Esophagus squamous epithelium (tissue), 5 donors: ENCODE measurements at regions not wholly inside any gene's neighbourhood (a gene's known extent, or its start where the extent isn't known, plus 50 kb on each side); places are given as distances from the start of the nearest gene placed in this dataset.
A peak's percentile ranks its signal among the peaks of the same experiment; 100 is the strongest.
"Not testable (repeated sequence)": the region's sequence is repeated elsewhere in the genome, so short reads cannot be mapped to it uniquely, and the experiment has no call there.

ENCODE experiments used
- DNase-seq: peaks from one replicate; lab custom pipeline; 2025; lab: John Stamatoyannopoulos, UW
- H3K27ac ChIP-seq, 4 donors: fragments of 200-600 bp; sonication (generic); one replicate each; pipeline ENCODE4 v1.5.1; 2016 to 2019; ENCODE audit warnings: mild to moderate bottlenecking in 1 of 4
- H3K27me3 ChIP-seq, 4 donors: fragments of 200-600 bp; sonication (generic); 1 replicate in 3 of 4; 2 replicates in 1 of 4; pipeline versions ENCODE4 v1.5.1 to v1.6.0; 2017 to 2021; ENCODE audit warnings: antibody characterized with exemption in 1 of 4
- H3K36me3 ChIP-seq, 3 donors: fragments of 200-600 bp; sonication (generic); one replicate each; pipeline ENCODE4 v1.5.1; 2016 to 2019
- H3K4me1 ChIP-seq, 3 donors: fragments of 200-600 bp; sonication (generic); one replicate each; pipeline ENCODE4 v1.5.1; 2017 to 2019
- H3K4me3 ChIP-seq, 4 donors: fragments of 200-600 bp; sonication (generic); 1 replicate in 3 of 4; 2 replicates in 1 of 4; pipeline ENCODE4 v1.5.1; 2016 to 2019; ENCODE audit warnings: mild to moderate bottlenecking in 2 of 4, moderate library complexity in 1 of 4
- H3K9me3 ChIP-seq, 3 donors: fragments of 200-600 bp; sonication (generic); one replicate each; pipeline ENCODE4 v1.5.1; 2016 to 2019
- POLR2A ChIP-seq, 4 donors: fragments of 450-650 bp; IDR thresholded peaks; one replicate each; pipeline ENCODE4 v1.6.1; 2017; ENCODE audit warnings: antibody characterized with exemption in 4 of 4, mild to moderate bottlenecking in 4 of 4, moderate library complexity in 3 of 4
- WGBS, 2 donors: methylation state at CpG; one replicate each; pipeline ENCODE4 v1.1.5; 2018; 5-methylcytosine and 5-hydroxymethylcytosine counted together
- intact Hi-C: fragments of 100-400 bp; cut with DNase I; formaldehyde crosslinking; loops from one replicate; pipeline ENCODE4 v1.15.0; 2022
- TF ChIP-seq, protein P1 (sequence below), 6 experiments: fragments of 450-650 bp in 4 of 6; fragments of 200-600 bp in 2 of 6; sonication (generic) in 2 of 6; IDR thresholded peaks; one replicate each; pipeline ENCODE4 v1.5.1; 2016 to 2019; ENCODE audit warnings: antibody characterized with exemption in 6 of 6, mild to moderate bottlenecking in 4 of 6, moderate library complexity in 4 of 6
- donor health status: DM: yes; HTN: yes; CAD: no.

DNA sequence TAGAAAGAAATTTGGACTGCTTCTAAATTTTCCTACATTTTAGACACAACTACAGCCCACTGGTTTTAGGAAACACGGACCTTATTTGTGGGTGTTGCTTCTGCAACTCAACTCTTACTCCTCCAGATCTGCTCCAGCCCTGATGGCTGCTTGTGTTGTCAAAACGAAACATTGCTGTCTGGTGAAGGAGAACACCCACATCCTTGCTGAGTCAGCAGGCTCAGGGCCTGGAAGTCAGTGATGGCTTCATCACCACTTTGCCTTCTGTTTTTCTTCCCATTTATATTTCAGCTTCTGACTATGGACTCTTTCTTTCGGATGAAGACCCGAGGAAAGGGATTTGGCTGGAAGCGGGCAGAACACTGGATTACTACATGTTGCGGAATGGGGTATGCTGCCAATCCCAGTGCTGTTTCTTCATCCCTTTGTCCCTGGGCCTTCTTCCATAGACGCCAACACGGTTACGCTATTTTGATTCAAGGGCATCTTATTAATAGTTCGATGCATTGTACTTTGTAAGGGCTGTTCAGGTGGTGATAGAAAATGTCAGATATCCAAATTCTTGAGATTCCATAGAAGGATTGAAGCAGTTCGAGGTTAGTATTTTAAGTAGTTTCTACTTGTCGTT is 392.6 kb upstream of the TPM1 start:
- no peak for DNase-seq
- Histone ChIP-seq H3K36me3 (peaks cover 0 to 17% (median 0%) of the 10 kb centered on the region in 3 donors), H3K4me1 (peaks cover 0 to 22% (median 4%) of the 10 kb centered on the region in 3 donors), H3K27ac (peak overlapping the region in 1 of 4 donors; percentile 1), H3K9me3 (no peaks in the 10 kb centered on the region), H3K4me3 (no peak overlapping the region), H3K27me3 (no peaks in the 10 kb centered on the region)
- TF ChIP-seq, protein P1, sequence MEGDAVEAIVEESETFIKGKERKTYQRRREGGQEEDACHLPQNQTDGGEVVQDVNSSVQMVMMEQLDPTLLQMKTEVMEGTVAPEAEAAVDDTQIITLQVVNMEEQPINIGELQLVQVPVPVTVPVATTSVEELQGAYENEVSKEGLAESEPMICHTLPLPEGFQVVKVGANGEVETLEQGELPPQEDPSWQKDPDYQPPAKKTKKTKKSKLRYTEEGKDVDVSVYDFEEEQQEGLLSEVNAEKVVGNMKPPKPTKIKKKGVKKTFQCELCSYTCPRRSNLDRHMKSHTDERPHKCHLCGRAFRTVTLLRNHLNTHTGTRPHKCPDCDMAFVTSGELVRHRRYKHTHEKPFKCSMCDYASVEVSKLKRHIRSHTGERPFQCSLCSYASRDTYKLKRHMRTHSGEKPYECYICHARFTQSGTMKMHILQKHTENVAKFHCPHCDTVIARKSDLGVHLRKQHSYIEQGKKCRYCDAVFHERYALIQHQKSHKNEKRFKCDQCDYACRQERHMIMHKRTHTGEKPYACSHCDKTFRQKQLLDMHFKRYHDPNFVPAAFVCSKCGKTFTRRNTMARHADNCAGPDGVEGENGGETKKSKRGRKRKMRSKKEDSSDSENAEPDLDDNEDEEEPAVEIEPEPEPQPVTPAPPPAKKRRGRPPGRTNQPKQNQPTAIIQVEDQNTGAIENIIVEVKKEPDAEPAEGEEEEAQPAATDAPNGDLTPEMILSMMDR (IDR thresholded peaks at IDR 0.05): no peak
- TF ChIP-seq POLR2A (IDR thresholded peaks at IDR 0.05): no peak
- intact Hi-C loops: no loop called here
- WGBS, 2 donors: 84% methylated on average over 12 of the region's 12 CpGs

DNA sequence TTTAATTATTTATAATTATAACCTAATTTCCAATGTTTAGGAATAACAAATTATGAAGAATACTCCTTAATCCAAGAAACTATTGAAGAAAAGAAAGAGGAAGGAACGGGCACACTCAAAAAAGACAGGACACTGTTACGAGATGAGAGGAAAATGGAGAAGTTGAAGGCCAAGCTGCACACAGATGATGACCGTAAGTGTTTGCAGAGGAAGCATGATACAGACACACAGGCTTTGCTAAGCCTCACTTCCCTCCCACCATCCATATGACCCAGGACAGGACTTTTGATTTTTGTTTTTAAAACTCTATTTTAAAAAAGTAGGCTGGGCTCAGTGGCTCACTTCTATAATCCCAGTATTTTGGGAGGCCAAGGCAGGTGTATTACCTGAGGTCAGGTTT is 389.4 kb upstream of the TPM1 start:
- H3K4me1 ChIP-seq: peaks cover 0 to 10% (median 0%) of the 10 kb centered on the region in 3 donors
- H3K36me3 ChIP-seq: peaks cover 0 to 24% (median 0%) of the 10 kb centered on the region in 3 donors
- DNase-seq: no peak
- no peak overlapping the region for H3K4me3 ChIP-seq
- TF ChIP-seq POLR2A (IDR thresholded peaks at IDR 0.05): no peak
- no peaks in the 10 kb centered on the region for H3K27me3 ChIP-seq
- 74 to 77% methylated on average over 3 of the region's 3 CpGs for WGBS, 2 donors
- no peaks in the 10 kb centered on the region for H3K9me3 ChIP-seq
- peak overlapping the region in 1 of 4 donors; percentile 27 for H3K27ac ChIP-seq
- intact Hi-C loops: no loop called here

DNA sequence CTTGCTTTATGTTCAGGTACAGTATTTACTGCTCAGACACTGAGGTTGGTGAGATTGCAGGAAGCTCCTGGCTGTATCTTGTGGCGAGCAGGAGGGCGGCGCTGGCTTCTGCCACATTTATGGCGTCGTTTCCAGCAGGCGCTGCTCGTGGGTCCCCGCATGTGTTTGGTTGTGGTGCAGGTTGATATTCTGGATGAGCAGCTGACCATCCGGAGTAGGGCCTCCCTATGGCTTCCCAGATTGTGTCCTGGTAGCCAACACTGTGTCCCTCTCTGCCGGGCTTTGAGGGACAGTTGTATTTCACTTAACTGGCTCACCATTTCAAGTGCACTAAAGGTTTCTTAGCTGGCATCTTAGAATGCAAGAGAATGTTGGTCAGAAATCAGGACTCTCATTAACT is 386.5 kb upstream of the TPM1 start:
- Histone ChIP-seq H3K27ac (no peak overlapping the region), H3K27me3 (no peaks in the 10 kb centered on the region), H3K4me3 (no peak overlapping the region), H3K36me3 (peaks cover 0 to 24% (median 0%) of the 10 kb centered on the region in 3 donors), H3K9me3 (no peaks in the 10 kb centered on the region), H3K4me1 (peaks cover 0 to 10% (median 0%) of the 10 kb centered on the region in 3 donors)
- intact Hi-C loops: no loop called here
- WGBS, 2 donors: 87 to 93% methylated on average over 9 of the region's 10 CpGs
- TF ChIP-seq, protein P1 (IDR thresholded peaks at IDR 0.05): no peak
- TF ChIP-seq POLR2A (IDR thresholded peaks at IDR 0.05): no peak
- DNase-seq: no peak

DNA sequence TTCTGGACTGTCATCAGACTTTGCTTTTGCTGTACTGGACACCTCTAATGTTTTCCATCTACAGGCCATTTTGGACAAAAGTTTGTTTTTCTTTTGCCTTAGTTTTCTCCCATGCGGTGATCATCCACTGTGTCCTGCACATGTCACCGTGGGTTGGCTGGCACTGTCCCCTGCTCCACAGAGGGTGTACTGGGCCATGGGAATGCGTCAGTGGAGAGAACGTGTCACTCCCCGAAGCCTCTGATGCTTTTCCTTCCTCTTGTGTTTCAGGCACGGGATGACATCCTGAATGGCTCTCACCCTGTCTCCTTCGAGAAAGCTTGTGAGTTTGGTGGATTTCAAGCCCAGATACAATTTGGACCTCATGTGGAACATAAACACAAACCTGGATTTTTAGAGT is 385.0 kb upstream of the TPM1 start:
- H3K4me1 ChIP-seq, H3K27ac ChIP-seq, DNase-seq, intact Hi-C loops, H3K9me3 ChIP-seq, H3K4me3 ChIP-seq, H3K27me3 ChIP-seq: not testable (repeated sequence)
- peaks cover 0 to 19% (median 0%) of the 10 kb centered on the region in 3 donors for H3K36me3 ChIP-seq
- 77 to 79% methylated on average over 7 of the region's 7 CpGs for WGBS, 2 donors

DNA sequence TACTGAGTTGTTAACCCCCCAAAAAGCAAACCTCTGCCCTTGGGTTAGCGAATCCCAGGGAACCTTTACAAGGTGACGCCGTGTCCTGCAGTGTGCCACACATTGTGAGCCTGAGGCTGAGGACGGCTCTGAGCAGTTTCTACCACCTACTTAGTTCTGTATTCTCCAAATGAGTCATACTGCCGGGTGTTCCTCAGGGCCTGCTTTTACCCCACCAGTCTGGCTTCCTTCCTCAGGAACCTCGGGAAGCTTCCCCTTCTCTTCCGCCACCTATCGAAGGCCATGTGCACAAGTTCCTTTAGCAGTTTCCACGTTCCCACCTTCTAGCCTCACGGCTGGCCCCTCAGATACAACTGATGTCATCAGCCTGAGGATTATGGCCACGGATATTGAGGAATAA is 384.0 kb upstream of the TPM1 start:
- Histone ChIP-seq H3K27ac (no peak overlapping the region), H3K4me3 (no peak overlapping the region), H3K4me1 (no peaks in the 10 kb centered on the region), H3K27me3 (no peaks in the 10 kb centered on the region), H3K36me3 (peaks cover 0 to 15% (median 0%) of the 10 kb centered on the region in 3 donors), H3K9me3 (no peaks in the 10 kb centered on the region)
- intact Hi-C loops: no loop called here
- 56 to 74% methylated on average over 11 of the region's 11 CpGs for WGBS, 2 donors
- no peak for DNase-seq
- no peak for TF ChIP-seq POLR2A (IDR thresholded peaks at IDR 0.05)
- TF ChIP-seq, protein P1 (IDR thresholded peaks at IDR 0.05): no peak

DNA sequence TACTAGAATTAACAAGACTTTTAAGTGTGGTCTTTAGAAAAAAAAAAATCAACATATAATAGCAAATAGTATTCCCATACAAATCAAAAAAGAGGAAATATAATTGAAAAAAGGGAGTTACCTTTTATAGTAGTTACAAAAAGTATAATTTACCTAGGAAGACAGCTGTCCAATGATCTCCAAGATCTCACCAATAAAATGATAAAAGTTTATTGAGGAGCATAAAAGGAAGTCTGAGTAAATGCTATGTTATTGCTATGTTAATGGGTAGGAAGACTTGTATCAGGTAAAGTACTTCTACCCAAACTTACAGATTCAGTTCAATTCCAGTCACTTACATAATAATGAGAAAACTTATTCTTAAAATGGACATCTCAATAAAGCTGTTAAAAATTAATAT is 379.0 kb upstream of the TPM1 start:
- no peak for TF ChIP-seq POLR2A (IDR thresholded peaks at IDR 0.05)

More for the DNA sequence above, 379.0 kb upstream of the TPM1 start:
- H3K4me1 ChIP-seq: no peaks in the 10 kb centered on the region
- H3K27ac ChIP-seq: no peak overlapping the region
- no peaks in the 10 kb centered on the region for H3K9me3 ChIP-seq
- intact Hi-C loops: no loop called here
- no peak overlapping the region for H3K4me3 ChIP-seq
- no peaks in the 10 kb centered on the region for H3K27me3 ChIP-seq
- DNase-seq: no peak
- no peaks in the 10 kb centered on the region for H3K36me3 ChIP-seq
